ENCODE measurements at regions not wholly inside any gene's neighbourhood (a gene's known extent, or its start where the extent isn't known, plus 50 kb on each side); places are given as distances from the start of the nearest gene placed in this dataset.

DNA sequence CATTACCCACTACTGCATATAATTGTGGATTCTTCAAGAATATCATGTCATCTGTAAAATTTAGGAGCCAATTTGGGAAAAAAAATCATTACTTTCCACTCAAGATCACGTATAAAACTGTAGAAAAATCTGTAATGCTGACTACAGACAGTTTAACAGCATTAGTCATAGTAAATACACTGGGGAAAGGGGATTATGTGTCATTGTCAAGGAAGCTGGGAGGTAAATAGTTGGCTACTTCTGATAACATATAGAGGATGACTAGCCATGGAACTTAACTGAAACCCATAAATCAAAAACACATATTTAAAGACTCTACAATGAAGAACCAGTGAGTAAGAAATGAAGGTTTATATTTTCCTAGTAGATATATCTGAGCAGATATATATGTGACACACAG lies 1666.4 kb upstream of the IGFBP7 start:
- no peaks in the 10 kb centered on the region for H3K4me1 ChIP-seq
- H3K4me3 ChIP-seq: no peak overlapping the region
- H3K9me3 ChIP-seq: no peaks in the 10 kb centered on the region
- no peak overlapping the region for H3K27ac ChIP-seq
- WGBS, 2 donors (ENCODE audit: low coverage in 1 of 2): 29 to 40% methylated on average over 1 of the region's 1 CpG
- intact Hi-C loops (cut with DNase I; ENCODE audit: low total_unique reads): no loop called here
- no peaks in the 10 kb centered on the region for H3K36me3 ChIP-seq
- no peak for TF ChIP-seq EP300 (IDR thresholded peaks at IDR 0.05; ENCODE audit: low read depth)
- TF ChIP-seq, protein P1, sequence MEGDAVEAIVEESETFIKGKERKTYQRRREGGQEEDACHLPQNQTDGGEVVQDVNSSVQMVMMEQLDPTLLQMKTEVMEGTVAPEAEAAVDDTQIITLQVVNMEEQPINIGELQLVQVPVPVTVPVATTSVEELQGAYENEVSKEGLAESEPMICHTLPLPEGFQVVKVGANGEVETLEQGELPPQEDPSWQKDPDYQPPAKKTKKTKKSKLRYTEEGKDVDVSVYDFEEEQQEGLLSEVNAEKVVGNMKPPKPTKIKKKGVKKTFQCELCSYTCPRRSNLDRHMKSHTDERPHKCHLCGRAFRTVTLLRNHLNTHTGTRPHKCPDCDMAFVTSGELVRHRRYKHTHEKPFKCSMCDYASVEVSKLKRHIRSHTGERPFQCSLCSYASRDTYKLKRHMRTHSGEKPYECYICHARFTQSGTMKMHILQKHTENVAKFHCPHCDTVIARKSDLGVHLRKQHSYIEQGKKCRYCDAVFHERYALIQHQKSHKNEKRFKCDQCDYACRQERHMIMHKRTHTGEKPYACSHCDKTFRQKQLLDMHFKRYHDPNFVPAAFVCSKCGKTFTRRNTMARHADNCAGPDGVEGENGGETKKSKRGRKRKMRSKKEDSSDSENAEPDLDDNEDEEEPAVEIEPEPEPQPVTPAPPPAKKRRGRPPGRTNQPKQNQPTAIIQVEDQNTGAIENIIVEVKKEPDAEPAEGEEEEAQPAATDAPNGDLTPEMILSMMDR (IDR thresholded peaks at IDR 0.05): no peak
- TF ChIP-seq POLR2A (IDR thresholded peaks at IDR 0.05): no peak
- no peak for TF ChIP-seq POLR2AphosphoS5 (IDR thresholded peaks at IDR 0.05)
- no peak for DNase-seq
- H3K27me3 ChIP-seq: no peaks in the 10 kb centered on the region
- in situ Hi-C loops (cut with MboI; ENCODE audit: low pct_ligation_motif_present in 1 of 4, low pct_unique_long_range_greater_than_20kb in 1 of 4, low sequenced_read_pairs in 3 of 4): no loop called here

DNA sequence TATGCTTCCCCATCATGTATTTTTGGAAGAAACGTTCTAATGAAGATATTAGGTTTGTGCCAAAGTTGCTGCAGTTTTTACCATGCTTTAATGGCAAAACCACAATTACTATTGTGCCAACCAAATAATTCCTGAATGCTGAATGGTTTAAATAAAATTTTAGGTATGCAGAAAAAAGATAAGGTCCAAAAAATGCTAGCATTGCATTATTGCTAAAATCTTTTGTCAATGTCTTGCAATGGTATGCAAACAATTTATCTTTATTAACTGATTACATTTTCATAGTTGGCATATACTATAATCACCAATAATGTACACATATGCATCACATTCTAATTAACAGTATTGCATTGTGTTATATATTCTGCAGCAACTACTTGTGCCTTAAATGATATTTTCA lies 1657.4 kb upstream of the IGFBP7 start:
- no peaks in the 10 kb centered on the region for H3K27me3 ChIP-seq
- TF ChIP-seq, protein P1 (IDR thresholded peaks at IDR 0.05): no peak
- TF ChIP-seq POLR2AphosphoS5 (IDR thresholded peaks at IDR 0.05) (no peak), EP300 (IDR thresholded peaks at IDR 0.05; ENCODE audit: low read depth) (no peak), POLR2A (IDR thresholded peaks at IDR 0.05) (no peak)
- no peaks in the 10 kb centered on the region for H3K36me3 ChIP-seq
- no peaks in the 10 kb centered on the region for H3K9me3 ChIP-seq
- in situ Hi-C loops (cut with MboI; ENCODE audit: low pct_ligation_motif_present in 1 of 4, low pct_unique_long_range_greater_than_20kb in 1 of 4, low sequenced_read_pairs in 3 of 4): no loop called here
- no peak overlapping the region for H3K4me3 ChIP-seq
- DNase-seq: no peak
- no peak overlapping the region for H3K27ac ChIP-seq
- WGBS, 2 donors (ENCODE audit: low coverage in 1 of 2): 0 to 39% methylated on average over 1 of the region's 1 CpG
- intact Hi-C loops (cut with DNase I; ENCODE audit: low total_unique reads): no loop called here
- no peaks in the 10 kb centered on the region for H3K4me1 ChIP-seq

DNA sequence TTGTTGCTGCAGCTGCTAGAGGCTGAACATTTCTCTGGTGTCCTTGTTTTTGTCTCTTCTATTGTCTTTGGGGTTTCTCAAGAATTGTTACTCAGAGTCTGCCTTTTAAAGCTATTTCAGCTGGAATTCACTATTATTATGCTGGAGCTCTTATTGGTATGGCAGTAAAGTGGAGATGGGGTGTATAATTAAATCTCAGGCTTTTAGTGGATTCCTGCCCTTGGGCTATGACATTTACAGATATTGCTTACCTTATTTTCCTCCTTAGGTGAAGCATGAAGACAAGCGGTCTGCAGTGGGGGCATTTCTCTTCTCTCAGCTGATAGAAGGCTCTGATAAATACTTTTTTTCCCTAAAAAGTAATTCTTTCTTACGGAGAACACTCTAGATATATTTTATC lies 1656.6 kb upstream of the IGFBP7 start:
- no peaks in the 10 kb centered on the region for H3K36me3 ChIP-seq
- no peak overlapping the region for H3K4me3 ChIP-seq
- H3K9me3 ChIP-seq: no peaks in the 10 kb centered on the region
- H3K27me3 ChIP-seq: no peaks in the 10 kb centered on the region
- WGBS, 2 donors (ENCODE audit: low coverage in 1 of 2): 73 to 94% methylated on average over 2 of the region's 2 CpGs
- TF ChIP-seq, protein P1 (IDR thresholded peaks at IDR 0.05): no peak
- H3K4me1 ChIP-seq: no peaks in the 10 kb centered on the region
- intact Hi-C loops (cut with DNase I; ENCODE audit: low total_unique reads) (no loop called here), in situ Hi-C loops (cut with MboI; ENCODE audit: low pct_ligation_motif_present in 1 of 4, low pct_unique_long_range_greater_than_20kb in 1 of 4, low sequenced_read_pairs in 3 of 4) (no loop called here)
- no peak overlapping the region for H3K27ac ChIP-seq
- DNase-seq: no peak

DNA sequence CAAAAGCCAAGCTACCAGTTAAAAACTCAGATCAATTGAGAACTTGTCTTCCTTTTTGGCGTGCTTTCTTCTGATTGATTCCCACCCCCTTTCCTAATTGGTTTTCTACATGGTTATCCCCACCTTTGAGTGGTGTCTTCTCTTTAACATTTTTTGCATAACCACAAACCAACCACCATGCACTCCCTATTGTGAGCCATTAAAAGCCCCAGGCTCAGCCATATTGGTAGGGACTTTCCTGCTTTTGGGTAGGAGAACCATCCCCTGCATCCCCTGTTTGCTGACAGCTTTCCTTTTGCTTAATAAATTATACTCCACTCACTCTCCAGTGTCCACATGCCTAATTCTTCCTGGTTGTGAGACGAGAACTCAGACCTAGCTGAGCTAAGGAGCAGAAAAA lies 1651.4 kb upstream of the IGFBP7 start:
- TF ChIP-seq EP300 (IDR thresholded peaks at IDR 0.05; ENCODE audit: low read depth) (no peak), POLR2A (IDR thresholded peaks at IDR 0.05) (no peak), POLR2AphosphoS5 (IDR thresholded peaks at IDR 0.05) (no peak)
- TF ChIP-seq, protein P1 (IDR thresholded peaks at IDR 0.05): no peak
- Histone ChIP-seq H3K27ac (no peak overlapping the region), H3K27me3 (no peaks in the 10 kb centered on the region), H3K4me1 (no peaks in the 10 kb centered on the region), H3K4me3 (no peak overlapping the region), H3K36me3 (no peaks in the 10 kb centered on the region), H3K9me3 (no peaks in the 10 kb centered on the region)
- no peak for DNase-seq
- in situ Hi-C loops (cut with MboI; ENCODE audit: low pct_ligation_motif_present in 1 of 4, low pct_unique_long_range_greater_than_20kb in 1 of 4, low sequenced_read_pairs in 3 of 4) (no loop called here), intact Hi-C loops (cut with DNase I; ENCODE audit: low total_unique reads) (no loop called here)
- WGBS, 2 donors (ENCODE audit: low coverage in 1 of 2): 86 to 93% methylated on average over 2 of the region's 2 CpGs

Measured in transverse colon (tissue), 4 donors.